NK-92 (cell line): ENCODE measurements at regions not wholly inside any gene's neighbourhood (a gene's known extent, or its start where the extent isn't known, plus 50 kb on each side); places are given as distances from the start of the nearest gene placed in this dataset.

ENCODE experiments used
- DNase-seq: peaks from one replicate; lab custom pipeline; 2025; ENCODE audit not compliant: unreplicated experiment; lab: John Stamatoyannopoulos, UW

DNA sequence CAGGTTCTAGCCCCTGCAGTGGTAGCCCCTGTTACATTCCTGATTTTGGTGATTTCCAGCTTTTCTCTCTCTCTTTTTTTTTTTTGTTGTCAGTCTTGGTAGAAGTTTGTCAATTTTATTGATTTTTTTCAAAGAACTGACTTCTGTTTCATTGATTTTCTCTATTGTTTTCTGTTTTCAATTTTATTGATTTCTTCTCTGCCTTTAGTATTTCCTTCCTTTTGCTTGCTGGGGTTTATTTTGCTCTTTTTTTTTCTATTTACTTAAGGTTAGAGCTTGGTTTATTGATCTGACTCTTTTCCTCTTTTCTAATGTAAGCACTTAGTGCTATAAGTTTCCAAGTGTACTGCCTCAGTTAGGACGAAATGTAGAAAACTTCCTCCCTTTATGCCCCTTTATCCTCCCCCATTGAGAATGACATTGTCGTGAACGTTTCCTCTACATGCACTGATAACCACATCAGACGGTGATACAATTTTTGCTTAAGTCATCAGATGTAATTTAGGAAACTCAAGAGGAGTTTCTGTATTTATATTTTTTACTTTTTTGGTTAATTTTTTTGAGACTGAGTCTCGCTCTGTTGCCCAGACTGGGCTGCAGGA, 81.1 kb upstream of the HS6ST1 start:
- no peak for DNase-seq

DNA sequence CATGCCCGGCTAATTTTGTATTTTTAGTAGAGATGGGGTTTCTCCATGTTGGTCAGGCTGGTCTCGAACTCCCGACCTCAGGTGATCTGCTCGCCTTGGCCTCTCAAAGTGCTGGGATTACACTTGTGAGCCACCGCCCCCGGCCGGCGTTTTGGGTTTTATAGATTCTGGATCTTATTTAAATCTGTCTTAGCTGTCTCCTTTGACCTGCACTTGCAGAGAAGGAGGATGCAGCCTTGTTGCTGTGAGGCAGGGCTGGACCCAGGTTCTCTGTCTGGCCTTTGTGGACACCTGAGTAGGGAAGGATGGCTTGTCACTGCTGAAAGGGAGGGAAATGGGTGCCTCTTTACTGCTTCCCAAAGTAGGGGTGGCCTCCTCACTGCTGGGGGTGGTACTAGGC, 83.0 kb upstream of the HS6ST1 start:
- DNase-seq: no peak

DNA sequence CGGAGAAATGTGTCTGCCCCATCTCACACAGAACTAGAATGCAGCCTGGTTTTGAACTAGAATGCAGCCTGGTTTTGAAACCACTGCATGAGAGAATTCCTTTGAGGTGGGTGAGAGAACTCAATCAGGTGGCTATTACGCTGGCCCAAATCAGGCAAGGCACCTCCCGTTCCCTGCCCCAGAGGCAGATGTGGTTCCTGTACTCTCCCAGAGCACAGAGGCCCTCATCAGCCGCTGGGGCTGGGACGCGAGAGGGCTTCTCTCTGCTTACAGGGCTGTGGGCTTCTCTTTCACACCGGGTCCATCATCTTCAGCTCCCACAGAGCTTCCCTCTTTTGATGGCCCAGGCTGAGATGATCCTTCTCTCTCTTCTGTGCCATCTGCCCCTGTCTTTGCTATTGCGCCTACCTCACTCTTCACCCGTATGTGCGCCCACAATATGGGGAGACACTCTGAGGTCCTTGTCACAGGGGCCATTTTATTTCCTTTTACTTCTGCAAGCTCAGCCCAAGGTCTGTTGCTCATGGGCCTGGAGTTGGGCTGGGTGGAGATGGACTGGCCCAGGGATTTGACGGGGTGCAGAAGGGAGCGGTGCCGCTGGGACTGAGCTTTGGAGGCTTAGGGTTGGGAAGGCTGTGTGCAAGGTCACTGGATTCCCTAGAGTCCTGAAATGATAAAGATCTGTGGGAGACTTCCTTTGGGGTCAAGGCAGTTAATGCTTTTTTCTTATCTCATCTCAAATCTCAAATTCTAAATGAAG, 84.4 kb upstream of the HS6ST1 start:
- DNase-seq: no peak

DNA sequence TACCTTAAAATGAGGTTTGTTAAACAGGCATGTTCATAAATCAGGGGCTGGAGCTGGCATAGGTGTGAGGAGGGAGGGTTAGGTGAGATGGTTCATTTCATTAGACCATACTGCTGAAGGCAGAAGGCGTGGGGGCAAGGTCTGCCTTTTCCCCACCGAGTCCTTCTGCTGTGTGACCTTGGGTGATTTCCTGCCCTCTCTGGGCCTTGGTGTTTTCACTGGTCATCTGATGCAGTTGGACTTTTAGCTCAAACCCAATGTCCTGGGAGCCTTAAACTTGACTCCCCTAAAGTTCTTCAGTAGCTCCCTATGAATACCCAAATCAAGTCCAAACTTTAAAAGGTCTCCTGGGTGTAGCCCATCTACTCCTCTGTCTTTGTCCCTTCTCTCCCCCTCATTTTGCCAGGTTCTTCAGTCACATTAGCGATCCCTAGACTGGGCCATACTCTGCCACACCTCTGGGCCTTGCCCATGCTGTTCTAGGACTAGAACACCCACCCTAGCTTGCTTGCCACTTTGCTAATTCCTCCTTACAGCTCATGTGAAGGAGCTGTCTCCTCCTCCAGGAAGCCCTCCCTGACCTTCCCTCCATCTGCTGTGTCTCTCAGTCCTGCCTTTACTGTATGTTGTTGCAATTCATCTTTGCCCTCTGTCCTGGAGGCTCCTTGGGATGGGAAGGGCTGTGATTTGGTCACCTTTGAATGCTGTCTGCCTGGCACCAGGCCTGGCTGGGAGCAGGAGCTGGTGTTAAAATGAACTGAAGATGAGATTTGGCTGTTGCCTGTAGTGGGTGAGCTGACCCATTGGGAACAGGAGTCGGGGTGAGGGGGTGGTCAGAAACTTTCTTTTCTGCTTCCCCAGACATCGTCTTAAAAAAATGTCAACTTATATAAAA, 85.4 kb upstream of the HS6ST1 start:
- no peak for DNase-seq

DNA sequence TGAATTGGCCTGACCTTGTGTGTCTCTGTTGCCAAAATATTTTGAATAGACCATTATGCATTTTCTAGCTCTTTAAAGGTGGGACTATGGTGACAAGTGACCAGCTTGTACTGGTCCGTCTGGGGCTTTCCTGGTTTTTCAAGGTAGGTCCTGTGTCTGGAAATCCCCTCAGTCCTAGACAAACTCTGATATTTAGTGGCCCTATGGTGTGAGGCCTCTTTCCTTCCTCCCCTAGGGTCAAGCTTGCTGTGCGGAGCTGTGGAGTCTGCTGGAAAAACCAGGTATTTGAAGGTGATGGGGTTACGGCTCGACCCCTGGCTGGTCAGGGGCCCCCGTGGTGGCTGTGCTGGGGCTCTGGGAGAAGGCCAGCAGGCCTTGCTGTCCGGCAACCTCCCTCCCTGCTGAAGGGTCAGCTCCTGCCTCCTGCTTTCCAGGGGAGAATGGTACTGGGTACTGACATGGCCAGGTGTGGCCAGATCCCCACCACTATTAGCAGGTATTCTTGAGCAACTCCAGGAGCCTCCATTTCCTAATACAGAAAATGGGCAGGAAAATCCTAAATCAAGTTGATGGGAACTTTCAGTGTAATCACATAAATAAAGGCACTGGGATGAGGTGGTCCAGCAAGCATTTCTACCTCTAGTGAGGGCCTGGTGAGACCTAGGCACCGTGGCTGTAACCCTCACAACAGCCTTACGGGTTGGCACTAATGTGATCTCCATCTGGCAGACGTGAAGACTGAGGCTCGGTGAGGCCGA, 86.2 kb upstream of the HS6ST1 start:
- DNase-seq: no peak

DNA sequence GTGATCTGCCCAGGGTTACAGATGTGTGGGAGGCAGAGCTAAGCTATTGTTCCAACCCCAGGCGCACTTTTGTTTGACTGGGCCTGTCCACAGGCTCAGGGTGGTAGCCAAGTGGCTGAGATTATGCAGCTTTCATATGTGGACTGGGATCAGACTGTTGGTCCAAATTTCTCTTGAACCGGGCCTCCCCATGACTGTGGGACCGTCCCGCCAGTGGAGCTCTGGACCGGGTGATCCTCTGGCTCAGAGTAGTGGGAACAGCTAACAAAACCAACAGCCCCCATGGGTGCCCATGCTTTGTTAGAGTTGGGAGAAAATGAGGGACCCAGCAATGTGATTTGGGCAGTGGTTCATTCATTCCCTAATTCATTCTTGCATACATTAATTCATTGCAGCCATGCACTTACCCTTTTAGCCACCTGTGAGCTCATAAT, 86.8 kb upstream of the HS6ST1 start:
- no peak for DNase-seq

DNA sequence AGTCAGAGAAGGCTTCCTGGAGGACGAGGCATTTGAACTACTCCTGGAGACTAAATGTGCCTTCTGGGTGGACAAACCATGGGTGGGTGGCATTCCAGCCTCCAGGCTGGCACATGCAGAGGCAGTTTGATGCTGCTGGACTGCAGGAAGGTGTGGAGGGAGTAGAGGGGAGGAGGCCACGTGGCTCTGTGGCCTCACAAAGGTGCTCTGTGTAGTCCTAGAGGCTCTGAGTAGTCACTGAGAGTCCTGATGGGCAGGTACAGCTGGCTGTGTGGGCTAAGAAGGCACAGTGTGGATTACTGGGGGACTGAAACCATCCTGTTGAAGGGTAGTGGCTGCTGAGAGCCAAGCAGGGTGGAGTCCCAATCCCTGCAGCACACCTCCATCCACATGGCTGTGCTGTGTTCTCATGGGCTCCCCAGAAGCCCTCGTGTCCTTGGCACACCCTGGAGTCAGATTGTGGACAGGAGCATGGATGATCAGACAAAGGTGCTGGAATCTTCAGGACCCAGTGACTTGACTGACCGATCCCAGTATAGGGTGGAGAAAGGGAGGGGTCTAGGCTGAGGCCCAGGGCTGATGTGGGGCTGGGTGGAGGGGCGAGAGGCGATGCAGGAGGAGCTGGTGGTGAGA, 87.4 kb upstream of the HS6ST1 start:
- DNase-seq: no peak

DNA sequence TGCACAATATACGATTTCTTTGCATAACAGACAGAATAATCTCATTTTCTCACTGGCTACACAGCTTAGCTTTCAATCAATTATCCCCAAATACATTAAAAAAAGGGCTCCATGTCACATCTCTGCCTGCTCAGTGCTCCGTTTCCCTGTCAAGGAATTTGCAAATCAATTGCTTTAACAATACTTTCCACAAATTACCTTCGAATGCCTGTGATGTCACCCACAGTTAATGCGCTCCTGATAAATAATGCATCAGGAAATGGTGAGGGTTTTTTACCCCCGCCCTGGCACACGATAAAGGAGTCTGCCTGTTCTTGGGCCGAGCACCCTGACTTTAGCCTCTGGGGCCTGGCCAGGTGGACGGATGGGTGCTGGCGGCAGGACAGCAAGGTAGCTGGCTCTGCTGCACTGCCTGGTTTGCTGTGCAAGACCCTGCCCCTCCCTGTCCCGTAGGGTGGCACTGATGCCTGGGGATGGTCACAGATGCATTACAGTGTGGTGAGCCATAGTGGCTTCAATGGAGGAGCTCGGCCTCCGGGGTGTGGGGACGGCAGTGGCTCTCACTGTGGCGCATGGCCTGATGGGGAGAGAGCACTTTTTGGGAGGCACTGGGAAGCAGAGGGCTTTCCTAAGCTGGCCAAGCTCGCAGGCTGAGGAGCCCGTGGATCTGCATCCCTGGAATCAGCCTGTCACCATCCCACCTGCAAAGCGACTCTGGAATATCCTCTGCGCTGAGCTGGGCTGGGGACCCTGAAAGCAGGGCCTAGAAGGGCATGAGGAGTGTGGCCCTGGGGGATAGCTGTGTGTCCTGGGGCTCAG, 88.3 kb upstream of the HS6ST1 start:
- DNase-seq: no peak

DNA sequence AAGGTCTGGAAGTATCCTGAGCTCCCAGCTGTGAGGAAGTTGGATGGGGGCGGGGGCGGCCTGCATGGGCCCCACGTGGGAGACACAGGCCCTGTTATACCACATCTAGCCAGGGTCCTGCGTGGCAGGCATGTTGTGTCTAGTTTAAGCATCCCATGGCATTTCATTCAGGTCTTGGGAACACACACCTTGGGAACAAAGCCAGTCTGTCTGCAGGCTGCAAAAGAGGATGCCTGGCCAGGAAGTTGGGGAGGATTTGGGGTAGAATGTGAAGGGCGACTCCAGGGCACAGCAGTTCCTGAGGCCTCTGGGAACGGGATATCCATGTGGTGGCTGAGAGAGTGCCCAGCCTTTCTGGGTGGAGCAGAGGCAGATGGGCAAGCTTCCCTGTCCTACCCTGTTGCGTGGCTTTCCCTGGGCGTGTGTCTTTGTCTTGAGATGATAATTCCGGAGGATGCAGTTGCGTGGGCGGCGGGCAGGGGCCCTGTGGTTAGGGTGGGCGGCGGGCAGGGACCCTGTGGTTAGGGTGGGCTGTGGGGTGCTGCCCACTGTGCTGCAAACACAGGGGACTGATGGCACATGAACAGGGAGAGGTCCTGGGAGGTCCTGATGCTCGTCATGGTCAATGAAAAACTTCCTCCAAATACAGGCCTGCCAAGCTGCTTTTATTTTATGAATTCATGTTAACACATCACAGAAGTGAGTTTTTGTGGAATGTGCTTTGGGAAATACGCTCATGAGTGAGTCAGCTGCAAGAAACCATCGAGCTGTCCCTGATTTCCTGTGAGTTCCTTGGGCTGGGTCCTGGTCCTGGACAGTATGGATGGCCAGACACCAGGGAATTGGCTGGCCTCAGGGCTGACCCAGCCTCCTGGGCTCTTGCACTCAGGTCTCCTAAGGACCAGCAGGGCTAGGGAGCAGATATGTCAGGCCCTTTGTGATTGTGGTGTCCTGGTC, 90.0 kb upstream of the HS6ST1 start:
- DNase-seq: no peak

DNA sequence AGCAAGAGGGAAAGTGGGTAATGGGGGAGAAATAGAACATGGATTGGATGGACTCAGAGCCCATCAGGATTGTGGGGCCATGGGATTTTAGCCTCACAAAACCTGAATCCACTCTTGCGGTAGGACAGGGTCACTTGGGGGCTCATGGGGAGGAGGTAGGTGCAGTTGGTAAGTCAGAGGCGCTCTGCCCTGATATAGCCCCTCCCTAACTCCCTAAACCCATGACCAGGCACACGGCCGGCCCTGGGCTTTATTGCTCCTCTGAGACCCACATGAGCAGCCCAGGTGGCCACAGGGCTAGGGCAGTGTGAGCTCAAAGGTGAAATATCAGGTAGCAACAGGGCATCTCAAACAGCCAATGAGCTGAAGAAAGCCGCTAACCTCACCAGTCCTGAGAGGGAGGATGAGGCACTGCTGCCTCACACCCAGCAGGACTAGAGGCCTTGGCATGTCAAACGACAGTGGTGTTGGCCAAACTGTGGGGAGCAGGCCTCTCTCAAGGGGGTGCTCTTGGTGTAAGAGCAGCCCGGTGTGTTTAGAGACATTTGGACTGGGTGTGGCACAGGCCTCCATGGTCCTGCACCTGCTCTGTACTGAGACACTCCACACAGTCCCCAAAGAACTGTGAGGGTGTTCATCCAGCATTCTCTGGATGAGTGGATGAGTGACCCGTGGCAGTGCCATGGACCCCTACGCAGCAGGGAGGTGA, 90.8 kb upstream of the HS6ST1 start:
- no peak for DNase-seq

DNA sequence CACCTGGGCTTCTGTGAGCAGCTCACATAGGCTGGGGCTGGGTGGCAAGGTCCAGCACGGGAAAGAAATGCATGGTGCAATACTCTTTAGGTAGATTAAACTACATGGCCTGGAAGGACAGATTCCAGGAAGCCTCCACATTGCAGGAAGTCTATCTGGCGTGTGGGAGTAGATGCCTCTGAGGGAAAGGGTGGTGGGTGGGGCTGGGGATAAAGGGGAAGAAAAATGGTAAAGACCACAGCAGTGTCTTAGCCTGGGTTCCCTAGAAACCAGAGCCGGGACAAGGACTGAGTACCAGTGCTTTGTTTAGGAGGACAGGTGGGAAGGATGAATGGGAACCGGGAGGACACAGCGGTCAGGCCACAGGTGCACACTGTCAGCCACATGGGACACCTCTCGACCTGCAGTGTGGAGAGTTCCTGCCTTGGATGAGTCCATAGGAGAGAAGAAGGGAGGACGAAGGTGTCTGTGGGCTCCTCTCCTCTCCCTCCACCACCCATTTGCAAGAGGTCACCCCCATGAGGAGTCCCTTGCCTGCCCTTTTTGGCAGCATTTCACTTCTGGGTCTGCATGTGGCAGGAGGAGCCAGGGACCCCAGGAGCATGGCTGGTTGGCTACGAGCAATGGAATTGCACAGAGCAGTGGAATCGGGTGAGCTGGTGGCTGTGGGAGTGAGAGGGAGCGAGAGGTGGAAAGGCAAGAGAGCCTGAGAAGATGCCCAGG, 91.5 kb upstream of the HS6ST1 start:
- no peak for DNase-seq

DNA sequence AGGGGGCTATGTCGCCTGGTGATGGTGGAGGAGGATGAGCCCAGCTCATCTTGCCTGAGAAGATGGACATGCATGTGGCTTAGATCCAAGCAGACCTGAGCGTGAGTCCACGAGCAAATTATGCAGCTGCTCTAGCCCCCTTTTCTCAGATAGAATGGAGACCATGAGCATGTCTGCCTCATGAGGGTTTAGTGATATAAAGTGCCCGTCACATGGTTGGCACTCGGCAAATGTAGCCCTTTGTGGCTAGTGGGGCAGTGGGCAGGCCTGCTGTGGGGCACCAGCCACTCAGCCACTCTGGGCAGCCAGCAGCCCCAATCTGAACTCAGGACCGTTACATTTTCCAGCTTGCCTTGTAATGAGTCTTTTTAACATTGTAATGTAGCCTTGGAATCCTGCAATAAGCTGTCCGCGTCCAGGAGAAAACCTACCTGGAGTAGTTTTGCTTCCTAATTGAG, 92.1 kb upstream of the HS6ST1 start:
- no peak for DNase-seq

DNA sequence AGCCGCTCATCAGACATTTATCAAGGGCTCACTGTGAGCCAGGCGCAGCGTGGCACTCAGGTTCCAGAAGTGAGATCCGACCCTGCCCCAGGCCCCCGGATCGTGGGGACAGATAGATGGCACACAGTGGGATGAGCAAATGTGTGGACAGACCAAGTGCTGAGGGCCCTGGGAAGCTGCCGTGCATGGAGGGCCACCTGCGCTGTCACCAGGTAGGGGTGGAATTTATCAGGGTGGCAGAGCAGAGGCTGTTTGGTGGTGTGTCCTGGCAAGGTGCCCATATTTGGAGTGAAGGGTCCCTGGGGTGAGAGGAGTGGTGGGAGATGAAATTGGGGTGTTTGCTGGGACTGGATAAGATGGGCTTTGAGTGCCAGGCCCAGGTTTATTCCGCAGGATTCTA, 92.8 kb upstream of the HS6ST1 start:
- DNase-seq: no peak

DNA sequence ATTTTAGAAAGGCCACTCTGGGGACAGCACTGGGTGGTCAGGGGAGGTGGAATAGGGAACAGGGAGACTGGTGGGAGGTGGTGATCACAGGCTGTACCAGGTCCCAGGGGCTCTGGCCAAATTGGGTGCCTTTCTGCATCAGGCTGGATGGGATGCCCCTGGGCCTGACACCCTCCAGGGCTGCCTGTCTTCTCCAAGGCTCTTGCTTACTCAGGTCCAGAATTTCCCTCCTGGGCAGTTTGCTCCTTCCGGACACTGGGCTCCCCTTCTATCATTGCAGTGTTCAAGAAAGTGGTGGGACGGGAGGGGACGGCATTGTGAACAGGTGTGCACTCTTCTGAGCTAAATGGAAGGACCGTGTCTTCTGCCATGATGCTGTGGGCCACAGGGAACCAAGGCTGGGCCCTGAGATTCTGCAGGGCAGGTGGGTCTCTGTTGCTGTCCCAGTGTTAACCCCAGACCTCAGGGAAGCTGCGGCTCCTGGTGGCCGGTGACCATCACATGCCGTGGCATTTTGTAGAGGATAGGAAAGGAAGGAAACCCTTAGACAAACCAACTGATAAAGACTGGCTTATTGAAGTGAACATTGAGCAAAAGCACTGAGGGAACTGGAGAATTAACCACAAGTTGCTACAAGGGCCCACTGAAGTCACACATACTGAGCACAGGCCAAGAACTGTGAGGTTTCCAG, 93.7 kb upstream of the HS6ST1 start:
- DNase-seq: no peak

DNA sequence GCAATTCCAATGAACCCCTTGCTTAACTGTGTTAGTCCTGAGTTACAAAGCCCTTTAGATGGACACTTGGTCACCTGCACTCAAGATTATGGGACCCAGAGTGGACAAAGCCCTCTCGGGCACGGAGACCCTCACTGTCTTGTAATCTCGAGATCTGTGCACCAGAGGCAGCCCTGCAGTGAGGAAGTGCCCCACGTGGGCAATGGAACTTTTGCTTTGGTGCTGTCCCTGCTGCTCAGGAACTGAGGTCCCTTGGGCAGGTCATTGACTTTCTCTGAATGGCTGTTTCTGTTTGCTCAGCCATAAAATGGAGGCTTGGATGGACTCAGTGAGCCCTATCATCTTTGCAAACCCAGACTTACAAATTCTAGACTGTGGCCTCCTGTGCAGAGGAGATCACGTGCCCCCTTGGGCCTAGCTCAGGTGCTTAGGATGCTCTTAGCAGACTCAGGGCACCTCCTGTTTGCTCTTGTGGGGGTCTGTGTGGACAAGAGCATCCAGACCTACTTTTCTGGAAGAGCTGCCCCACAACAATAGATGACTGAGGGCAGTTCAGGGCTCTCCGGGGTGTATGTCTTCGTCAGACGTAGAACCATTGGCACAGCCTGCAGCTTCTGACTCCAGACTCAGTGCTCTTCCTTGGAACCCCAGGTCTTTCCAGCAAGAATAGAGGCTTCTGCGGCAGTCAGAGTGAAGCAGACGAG, 94.5 kb upstream of the HS6ST1 start:
- no peak for DNase-seq

DNA sequence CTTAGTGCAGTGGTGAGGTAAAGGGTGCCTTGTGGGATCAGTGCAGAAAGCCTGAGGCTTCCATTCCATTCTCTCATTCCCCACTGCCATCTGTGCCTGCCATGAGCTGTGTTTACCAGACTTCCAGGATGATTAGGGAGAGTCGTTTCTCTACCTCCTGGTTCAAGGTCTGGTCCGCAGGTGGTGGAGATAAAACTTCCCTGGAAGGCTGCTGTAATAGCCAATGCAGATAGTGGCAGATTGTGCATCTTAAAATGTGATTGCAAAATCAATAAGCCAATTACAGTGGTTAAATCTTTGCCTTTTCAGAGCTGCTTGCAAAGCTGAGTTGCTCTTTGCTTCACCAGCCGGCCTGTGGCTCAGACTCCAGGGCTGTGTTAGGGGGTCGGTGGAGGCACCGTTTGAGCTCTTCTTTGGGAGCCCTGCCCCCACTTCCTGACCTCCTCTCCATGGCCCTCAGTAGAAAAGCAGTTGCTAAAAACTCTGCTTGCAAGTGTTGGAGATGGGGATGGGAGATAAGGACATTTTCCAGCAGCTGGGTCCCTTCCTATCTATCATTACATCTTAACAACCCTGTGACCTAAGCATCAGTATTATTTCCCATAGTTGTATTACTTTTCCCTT, 95.2 kb upstream of the HS6ST1 start:
- no peak for DNase-seq
